ENCODE measurements at regions not wholly inside any gene's neighbourhood (a gene's known extent, or its start where the extent isn't known, plus 50 kb on each side); places are given as distances from the start of the nearest gene placed in this dataset.
"Not testable (repeated sequence)": the region's sequence is repeated elsewhere in the genome, so short reads cannot be mapped to it uniquely, and the experiment has no call there.

GRCh38 chr4:27973700-27974099 is 1113.1 kb downstream of the STIM2 start:
- CTCF ChIA-PET: no interaction called here

GRCh38 chr4:27974339-27974738 is 1113.7 kb downstream of the STIM2 start:
- DNase-seq (ENCODE audit: low read depth, low spot score): no peak
- ChIA-PET CTCF (no interaction called here), POLR2A (no interaction called here)
- H3K4me3 ChIP-seq (ENCODE audit: low read depth, low read length): no peak overlapping the region
- TF ChIP-seq CTCF (IDR thresholded peaks at IDR 0.05; ENCODE audit: insufficient read depth, low read length, missing control alignments): no peak

More at GRCh38 chr4:27973700-27974099, 1113.1 kb downstream of the STIM2 start:
- POLR2A ChIA-PET: no interaction called here
- no peak for TF ChIP-seq CTCF (IDR thresholded peaks at IDR 0.05; ENCODE audit: insufficient read depth, low read length, missing control alignments)
- H3K4me3 ChIP-seq (ENCODE audit: low read depth, low read length): no peak overlapping the region
- DNase-seq (ENCODE audit: low read depth, low spot score): no peak

GRCh38 chr4:27974881-27975280 is 1114.2 kb downstream of the STIM2 start:
- DNase-seq (ENCODE audit: low read depth, low spot score); POLR2A ChIA-PET; CTCF ChIA-PET; H3K4me3 ChIP-seq (ENCODE audit: low read depth, low read length): not testable (repeated sequence)

GRCh38 chr4:27978427-27979109 is 1117.9 kb downstream of the STIM2 start:
- DNase-seq (ENCODE audit: low read depth, low spot score); POLR2A ChIA-PET; H3K4me3 ChIP-seq (ENCODE audit: low read depth, low read length); CTCF ChIA-PET: not testable (repeated sequence)

- POLR2A ChIA-PET: no interaction called here
- DNase-seq (ENCODE audit: low read depth, low spot score): no peak
- CTCF ChIA-PET: no interaction called here
- H3K4me3 ChIP-seq (ENCODE audit: low read depth, low read length): no peak overlapping the region
- no peak for TF ChIP-seq CTCF (IDR thresholded peaks at IDR 0.05; ENCODE audit: insufficient read depth, low read length, missing control alignments)
Observed at GRCh38 chr4:27985522-27985921, 1124.9 kb downstream of the STIM2 start.

GRCh38 chr4:27986476-27986875 is 1125.8 kb downstream of the STIM2 start:
- ChIA-PET CTCF (no interaction called here), POLR2A (no interaction called here)
- no peak overlapping the region for H3K4me3 ChIP-seq (ENCODE audit: low read depth, low read length)
- TF ChIP-seq CTCF (IDR thresholded peaks at IDR 0.05; ENCODE audit: insufficient read depth, low read length, missing control alignments): no peak
- no peak for DNase-seq (ENCODE audit: low read depth, low spot score)

- no peak overlapping the region for H3K4me3 ChIP-seq (ENCODE audit: low read depth, low read length)
- POLR2A ChIA-PET: no interaction called here
- CTCF ChIA-PET: no interaction called here
- no peak for TF ChIP-seq CTCF (IDR thresholded peaks at IDR 0.05; ENCODE audit: insufficient read depth, low read length, missing control alignments)
- no peak for DNase-seq (ENCODE audit: low read depth, low spot score)
Observed at GRCh38 chr4:28001698-28002097, 1141.1 kb downstream of the STIM2 start.
